IPS-18c (cell line): ENCODE measurements at regions not wholly inside any gene's neighbourhood (a gene's known extent, or its start where the extent isn't known, plus 50 kb on each side); places are given as distances from the start of the nearest gene placed in this dataset.

ENCODE experiments used
- H3K4me3 ChIP-seq: 2 replicates; pipeline ENCODE4 v1.7.0; 2013; ENCODE audit warnings: low read depth, mild to moderate bottlenecking, low read length, moderate library complexity; ENCODE audit not compliant: insufficient read depth
- H3K9me3 ChIP-seq: one replicate; pipeline ENCODE4 v1.6.1; 2013; ENCODE audit warnings: mild to moderate bottlenecking, low read length, moderate library complexity; ENCODE audit not compliant: control insufficient read depth, insufficient read depth

- no peaks in the 10 kb centered on the region for H3K9me3 ChIP-seq
- H3K4me3 ChIP-seq, result no peak overlapping the region
Measured at GRCh38 chr6:156533872-156534524, 243.2 kb upstream of the ARID1B start.

DNA sequence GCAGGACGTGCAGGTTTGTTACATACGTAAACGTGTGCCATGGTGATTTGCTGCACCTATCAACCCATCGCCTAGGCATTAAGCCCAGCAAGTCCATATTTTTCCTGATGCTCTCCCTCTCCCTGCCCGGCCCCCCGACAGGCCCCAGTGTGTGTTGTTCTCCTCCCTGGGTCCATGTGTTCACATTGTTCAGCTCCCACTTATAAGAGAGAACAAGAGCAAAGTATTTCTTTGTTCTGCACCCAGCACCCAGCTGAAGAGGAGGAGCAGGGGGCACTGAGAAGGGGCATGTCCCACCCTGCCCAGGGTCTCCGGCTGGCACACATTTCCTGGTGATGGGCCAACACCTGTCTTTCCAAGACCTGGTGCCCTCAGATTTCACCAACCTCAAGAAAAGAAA lies 251.1 kb upstream of the ARID1B start:
- Histone ChIP-seq H3K4me3 (no peak overlapping the region), H3K9me3 (no peaks in the 10 kb centered on the region)

- Histone ChIP-seq H3K4me3 (no peak overlapping the region), H3K9me3 (no peaks in the 10 kb centered on the region)
Measured at GRCh38 chr6:156525541-156525940, 251.6 kb upstream of the ARID1B start.

DNA sequence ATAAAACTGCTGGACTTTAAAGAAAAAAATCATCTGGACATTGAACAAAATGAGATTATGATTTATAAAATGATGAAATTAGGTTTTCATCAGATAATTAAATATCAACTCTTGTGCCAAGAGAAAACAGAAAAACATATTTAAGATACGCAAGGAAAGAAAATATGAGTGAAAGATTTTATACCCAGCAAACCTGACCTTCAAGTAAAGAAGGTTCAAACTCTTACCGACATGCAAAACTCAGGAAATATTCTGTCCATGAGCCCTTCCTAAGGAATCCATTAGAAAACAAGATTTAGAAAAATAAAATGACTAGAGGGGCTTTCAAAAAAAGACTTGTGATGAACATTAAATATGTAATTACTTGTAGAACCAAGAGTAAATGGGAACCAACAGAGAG lies 257.2 kb upstream of the ARID1B start:
- Histone ChIP-seq H3K9me3 (no peaks in the 10 kb centered on the region), H3K4me3 (no peak overlapping the region)

- Histone ChIP-seq H3K4me3 (no peak overlapping the region), H3K9me3 (no peaks in the 10 kb centered on the region)
Measured at GRCh38 chr6:156517088-156517487, 260.1 kb upstream of the ARID1B start.

DNA sequence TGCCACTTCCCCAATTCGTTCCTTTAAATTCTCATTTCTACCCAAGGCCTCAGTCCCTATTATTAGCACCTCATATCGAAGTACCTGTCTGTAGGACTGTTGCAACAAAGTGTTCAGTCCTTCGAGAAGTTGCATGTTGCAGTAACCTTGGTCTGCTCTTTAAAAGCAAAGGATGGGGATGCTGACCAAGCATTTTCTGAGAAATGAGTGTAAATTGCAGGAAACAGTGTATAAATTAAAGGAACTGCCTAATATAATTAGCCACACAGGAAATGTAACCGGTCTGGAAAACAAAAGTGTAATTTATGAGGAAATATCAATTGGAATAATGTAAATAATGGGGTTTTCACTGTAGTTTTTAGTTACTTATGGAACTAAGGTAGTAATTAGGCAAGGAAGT lies 261.9 kb upstream of the ARID1B start:
- Histone ChIP-seq H3K4me3 (no peak overlapping the region), H3K9me3 (no peaks in the 10 kb centered on the region)

GRCh38 chr6:156513504-156513903 lies 263.7 kb upstream of the ARID1B start:
- Histone ChIP-seq H3K9me3 (no peaks in the 10 kb centered on the region), H3K4me3 (no peak overlapping the region)

GRCh38 chr6:156511570-156511969 lies 265.6 kb upstream of the ARID1B start:
- no peak overlapping the region for H3K4me3 ChIP-seq
- no peaks in the 10 kb centered on the region for H3K9me3 ChIP-seq

- no peak overlapping the region for H3K4me3 ChIP-seq
- no peaks in the 10 kb centered on the region for H3K9me3 ChIP-seq
Measured at GRCh38 chr6:156511051-156511450, 266.1 kb upstream of the ARID1B start.

- Histone ChIP-seq H3K4me3 (no peak overlapping the region), H3K9me3 (no peaks in the 10 kb centered on the region)
Measured at GRCh38 chr6:156510242-156510641, 266.9 kb upstream of the ARID1B start.

GRCh38 chr6:156509496-156509895 lies 267.7 kb upstream of the ARID1B start:
- H3K9me3 ChIP-seq, result no peaks in the 10 kb centered on the region

DNA sequence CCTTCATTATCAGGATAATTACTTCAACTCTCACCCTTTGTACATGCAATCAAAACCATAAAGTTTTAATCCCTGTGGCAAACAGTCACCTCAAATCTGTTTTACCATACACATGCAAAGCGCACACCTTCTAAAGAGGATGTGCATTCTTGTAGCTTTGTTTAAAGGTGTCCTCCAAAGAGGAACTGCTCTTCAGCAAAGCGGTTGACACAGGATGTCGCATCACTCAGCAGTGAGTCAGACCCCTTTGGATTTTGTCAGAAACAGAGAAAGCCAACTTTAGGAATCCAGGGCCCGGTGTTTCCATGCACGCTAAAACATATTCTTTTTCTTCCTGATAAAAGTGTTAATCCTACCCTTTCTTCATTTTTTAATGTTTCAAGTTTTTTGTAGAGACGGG lies 268.3 kb upstream of the ARID1B start:
- no peak overlapping the region for H3K4me3 ChIP-seq
- no peaks in the 10 kb centered on the region for H3K9me3 ChIP-seq

More at GRCh38 chr6:156509496-156509895, 267.7 kb upstream of the ARID1B start:
- H3K4me3 ChIP-seq, result no peak overlapping the region

DNA sequence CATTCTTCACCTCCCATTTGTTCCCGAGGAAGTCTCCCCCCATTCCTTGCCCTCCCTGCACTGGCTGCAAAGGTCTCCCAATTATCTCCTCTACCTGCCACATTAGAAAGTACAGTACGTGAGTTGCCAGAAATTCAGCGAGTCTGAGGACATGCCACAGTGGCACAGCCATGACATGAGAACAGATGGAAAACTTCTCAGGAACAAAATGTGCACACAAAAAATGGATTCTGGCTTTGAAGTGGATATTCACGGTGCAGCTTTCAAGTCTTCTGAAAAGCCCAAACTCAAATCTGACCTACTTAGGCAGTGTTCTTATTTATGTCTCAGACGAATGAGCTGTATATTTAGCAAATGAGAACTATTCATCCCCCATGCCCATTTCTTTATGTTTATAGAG lies 269.1 kb upstream of the ARID1B start:
- H3K4me3 ChIP-seq, result no peak overlapping the region
- H3K9me3 ChIP-seq, result no peaks in the 10 kb centered on the region

- Histone ChIP-seq H3K4me3 (no peak overlapping the region), H3K9me3 (no peaks in the 10 kb centered on the region)
Measured at GRCh38 chr6:156507656-156508055, 269.5 kb upstream of the ARID1B start.

GRCh38 chr6:156507106-156507505 lies 270.1 kb upstream of the ARID1B start:
- no peaks in the 10 kb centered on the region for H3K9me3 ChIP-seq
- no peak overlapping the region for H3K4me3 ChIP-seq

DNA sequence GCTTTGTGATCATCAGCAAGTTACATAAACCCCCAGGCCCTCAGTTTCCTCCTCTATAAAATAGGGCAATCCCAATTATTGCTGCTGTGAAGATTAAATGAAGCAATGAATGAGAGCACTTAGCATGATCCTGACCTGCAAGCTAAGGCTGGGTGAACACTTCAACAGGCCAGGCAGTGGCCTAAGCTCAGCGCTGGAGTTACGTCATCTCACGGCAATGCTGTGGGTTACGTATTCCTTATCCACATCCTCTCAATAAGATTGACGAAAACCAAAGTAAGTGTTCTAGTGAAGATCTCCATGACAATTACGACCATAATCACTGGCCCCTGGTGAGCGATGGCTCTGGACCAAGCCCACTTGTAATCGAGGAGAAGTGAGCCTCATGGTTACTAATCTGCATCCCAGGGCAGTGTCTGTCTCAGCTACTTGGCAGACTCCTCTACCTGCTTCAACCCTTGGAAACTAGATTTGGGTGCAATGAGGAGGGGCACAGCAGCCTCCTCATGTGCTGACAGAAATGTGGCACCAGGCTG lies 274.1 kb upstream of the ARID1B start:
- Histone ChIP-seq H3K9me3 (no peaks in the 10 kb centered on the region), H3K4me3 (no peak overlapping the region)

DNA sequence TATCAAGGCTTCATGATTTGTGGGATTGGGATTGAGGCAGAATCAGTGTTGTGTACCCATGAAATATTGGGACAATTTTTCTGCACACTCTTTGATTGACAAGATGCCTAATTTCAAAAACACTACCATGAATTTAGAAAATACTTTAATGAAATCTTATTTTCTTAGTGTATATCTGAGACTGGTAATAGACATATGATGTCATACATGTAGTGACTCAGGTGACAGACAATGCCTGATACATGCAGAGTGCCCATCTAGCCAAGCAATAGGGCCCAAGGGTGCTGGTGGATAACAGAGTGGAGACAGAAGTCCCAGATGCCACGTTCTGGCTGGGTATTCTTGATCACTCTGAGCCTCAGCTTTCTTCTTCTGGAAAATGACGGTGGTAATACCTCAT lies 279.6 kb upstream of the ARID1B start:
- no peaks in the 10 kb centered on the region for H3K9me3 ChIP-seq
- H3K4me3 ChIP-seq, result no peak overlapping the region

DNA sequence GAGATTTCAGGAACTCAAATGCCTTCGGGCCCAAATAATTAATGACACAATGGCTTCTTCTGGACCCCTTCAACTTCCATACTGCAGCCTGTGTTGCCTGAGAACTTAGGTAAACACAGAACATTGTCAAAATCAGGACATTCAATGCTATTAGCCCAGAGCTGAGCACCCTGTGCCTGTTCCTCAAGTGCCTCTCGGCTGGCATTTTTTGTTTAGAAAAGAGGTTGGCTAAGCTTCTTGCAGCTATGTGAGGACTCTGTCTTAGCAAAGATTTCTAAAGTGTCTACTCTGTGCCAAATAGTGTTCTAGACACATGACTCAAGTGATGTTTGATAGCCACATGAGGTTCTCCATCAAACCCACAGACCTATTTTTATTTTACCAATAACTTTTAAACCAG lies 289.3 kb upstream of the ARID1B start:
- H3K9me3 ChIP-seq, result peaks cover 4% of the 10 kb centered on the region

GRCh38 chr6:156485150-156485549 lies 292.0 kb upstream of the ARID1B start:
- Histone ChIP-seq H3K4me3 (no peak overlapping the region), H3K9me3 (peaks cover 2% of the 10 kb centered on the region)

More for the DNA sequence above, 289.3 kb upstream of the ARID1B start:
- H3K4me3 ChIP-seq, result no peak overlapping the region
